ENCODE measurements at regions not wholly inside any gene's neighbourhood (a gene's known extent, or its start where the extent isn't known, plus 50 kb on each side); places are given as distances from the start of the nearest gene placed in this dataset.

GRCh38 chr2:129794116-129794515 is 185.3 kb upstream of the RAB6C start:
- TF ChIP-seq CTCF (IDR thresholded peaks at IDR 0.05) (no peak), RAD21 (IDR thresholded peaks at IDR 0.05; ENCODE audit: low read length) (no peak), MAX (IDR thresholded peaks at IDR 0.05; ENCODE audit: low read depth) (no peak), EP300 (IDR thresholded peaks at IDR 0.05; ENCODE audit: borderline replicate concordance in 1 of 2, low read depth in 1 of 2, low read length in 1 of 2) (no peak), POLR2AphosphoS5 (IDR thresholded peaks at IDR 0.05; ENCODE audit: low read depth, low read length) (no peak), NRF1 (IDR thresholded peaks at IDR 0.05; ENCODE audit: low read depth, low read length) (no peak), MXI1 (IDR thresholded peaks at IDR 0.05; ENCODE audit: low read depth, low read length) (no peak), CHD2 (IDR thresholded peaks at IDR 0.05; ENCODE audit: low read length, partially characterized antibody) (no peak), REST (IDR thresholded peaks at IDR 0.05; ENCODE audit: low read depth, low read length) (no peak), MEF2A (IDR thresholded peaks at IDR 0.05; ENCODE audit: borderline replicate concordance, low read depth) (no peak), EZH2phosphoT487 (IDR thresholded peaks at IDR 0.05; ENCODE audit: borderline replicate concordance, low read depth) (no peak), SIN3A (IDR thresholded peaks at IDR 0.05; ENCODE audit: borderline replicate concordance, low read depth, low read length) (no peak)

Data from SK-N-SH (cell line).